ENCODE measurements at regions not wholly inside any gene's neighbourhood (a gene's known extent, or its start where the extent isn't known, plus 50 kb on each side); places are given as distances from the start of the nearest gene placed in this dataset.

GRCh38 chr14:76603713-76604112, 157.6 kb upstream of the VASH1 start:
- DNase-seq (ENCODE audit: low read depth) = no peak

- no peak for DNase-seq (ENCODE audit: low read depth)
Measured at GRCh38 chr14:76607510-76607909, 153.8 kb upstream of the VASH1 start.

GRCh38 chr14:76612654-76613053, 148.6 kb upstream of the VASH1 start:
- DNase-seq (ENCODE audit: low read depth) = no peak

GRCh38 chr14:76613616-76614015, 147.7 kb upstream of the VASH1 start:
- no peak for DNase-seq (ENCODE audit: low read depth)

DNA sequence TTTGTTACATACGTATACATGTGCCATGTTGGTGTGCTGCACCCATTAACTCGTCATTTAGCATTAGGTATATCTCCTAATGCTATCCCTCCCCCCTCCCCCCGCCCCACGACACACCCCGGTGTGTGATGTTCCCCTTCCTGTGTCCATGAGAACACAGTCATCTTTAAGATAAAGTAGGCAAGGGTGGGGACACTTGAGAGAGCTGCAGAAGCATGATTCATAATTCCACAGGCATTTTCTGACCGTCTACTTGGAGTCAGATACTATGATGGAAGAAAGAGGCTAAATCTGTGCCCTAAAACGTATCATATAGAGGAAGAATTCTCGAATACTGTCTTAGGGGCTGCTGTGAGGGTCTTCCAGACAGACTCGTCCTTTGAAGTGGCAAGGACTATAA, 145.9 kb upstream of the VASH1 start:
- no peak for DNase-seq (ENCODE audit: low read depth)

DNA sequence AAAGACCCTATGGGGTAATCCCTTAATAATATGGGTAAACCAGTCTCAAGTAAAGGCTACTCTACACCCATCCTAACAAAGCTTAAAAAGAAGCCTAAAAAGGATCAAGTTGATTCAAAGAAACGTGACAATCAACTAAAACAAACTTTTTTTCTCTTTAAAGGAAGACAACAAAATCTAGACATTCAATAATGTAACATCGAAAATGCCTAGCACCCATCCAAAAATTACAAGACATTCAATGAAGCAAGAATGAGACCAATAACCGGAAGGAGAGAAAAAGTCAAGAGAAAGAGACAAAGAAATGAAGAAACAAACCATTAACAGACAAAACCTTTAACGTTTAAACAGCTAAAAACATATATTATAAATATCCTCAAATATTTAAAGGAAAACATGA, 143.8 kb upstream of the VASH1 start:
- no peak for DNase-seq (ENCODE audit: low read depth)

DNA sequence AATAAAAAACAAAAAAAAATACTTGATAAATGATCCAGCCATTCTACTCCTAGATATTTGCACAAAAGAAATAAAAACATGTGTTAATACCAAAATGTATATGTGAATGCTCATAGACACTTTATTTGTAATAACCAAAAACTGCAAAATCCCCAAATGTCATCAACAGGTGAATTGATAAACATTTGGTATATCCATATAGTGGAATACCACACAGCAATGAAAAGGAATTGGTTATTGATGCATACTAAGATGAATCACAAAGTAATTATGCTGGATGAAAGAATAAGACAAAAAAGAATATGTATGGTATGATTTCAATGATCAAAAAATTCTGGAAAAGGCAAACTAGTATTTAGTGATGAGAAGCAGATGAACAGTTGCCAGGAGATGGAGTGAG, 124.7 kb upstream of the VASH1 start:
- DNase-seq (ENCODE audit: low read depth) = no peak

GRCh38 chr14:76638841-76639240, 122.4 kb upstream of the VASH1 start:
- DNase-seq (ENCODE audit: low read depth) = no peak

DNA sequence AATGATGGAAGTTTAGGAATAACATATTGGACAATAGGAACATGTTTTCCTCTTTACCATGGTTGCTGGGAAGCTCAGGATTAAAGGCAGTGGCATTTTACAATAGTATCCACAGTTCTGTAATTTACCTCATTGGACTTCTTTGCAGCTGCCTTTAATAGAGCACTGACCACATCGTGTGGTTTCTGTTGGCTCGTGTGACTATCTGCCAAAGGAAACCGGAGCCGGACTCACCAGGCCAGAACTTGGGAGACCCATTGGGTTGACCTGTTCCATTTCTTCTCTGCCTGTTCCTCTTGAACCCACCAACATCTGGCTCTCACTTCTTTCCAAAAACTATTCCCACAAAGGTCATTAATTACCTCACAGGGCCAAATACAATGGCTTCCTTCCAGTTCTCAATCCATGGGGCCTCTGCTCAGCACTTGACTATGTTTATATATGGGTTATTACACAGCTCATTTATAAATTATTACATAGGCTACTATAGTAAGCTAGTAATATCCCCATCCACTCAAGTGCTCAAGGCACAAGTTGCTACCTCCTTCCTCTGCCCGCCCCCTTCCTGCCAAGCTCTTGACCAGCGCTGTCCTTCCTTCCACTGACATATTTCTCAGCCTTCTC, 121.5 kb upstream of the VASH1 start:
- no peak for DNase-seq (ENCODE audit: low read depth)

DNA sequence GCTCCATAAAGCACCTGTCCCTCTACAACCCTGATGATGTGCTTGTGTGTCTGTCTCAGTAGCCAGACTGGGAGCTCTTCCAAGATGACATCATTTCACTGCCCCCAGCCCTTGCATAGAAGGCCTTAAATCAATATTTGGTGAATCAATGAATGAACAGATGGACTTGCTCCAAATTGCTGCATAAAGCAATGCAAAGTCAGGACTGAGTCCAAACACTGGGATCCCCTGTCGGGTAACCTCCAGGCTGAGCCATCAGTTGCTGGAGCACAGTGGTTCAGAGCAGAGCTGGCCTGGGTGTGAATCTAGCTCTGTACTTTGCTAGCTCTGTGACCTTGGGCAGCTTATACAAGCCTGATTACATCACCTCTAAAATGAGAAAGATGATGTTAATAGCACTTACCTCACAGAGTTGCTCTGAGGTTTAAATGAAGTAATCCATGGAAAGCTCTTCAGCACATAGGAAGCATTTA, 120.3 kb upstream of the VASH1 start:
- DNase-seq (ENCODE audit: low read depth) = no peak

- DNase-seq (ENCODE audit: low read depth) = no peak
Measured at GRCh38 chr14:76641541-76641940, 119.7 kb upstream of the VASH1 start.

- no peak for DNase-seq (ENCODE audit: low read depth)
Measured at GRCh38 chr14:76643887-76644286, 117.4 kb upstream of the VASH1 start.

- DNase-seq (ENCODE audit: low read depth) = peak; percentile 64
Measured at GRCh38 chr14:76644855-76645518, 116.3 kb upstream of the VASH1 start.

DNA sequence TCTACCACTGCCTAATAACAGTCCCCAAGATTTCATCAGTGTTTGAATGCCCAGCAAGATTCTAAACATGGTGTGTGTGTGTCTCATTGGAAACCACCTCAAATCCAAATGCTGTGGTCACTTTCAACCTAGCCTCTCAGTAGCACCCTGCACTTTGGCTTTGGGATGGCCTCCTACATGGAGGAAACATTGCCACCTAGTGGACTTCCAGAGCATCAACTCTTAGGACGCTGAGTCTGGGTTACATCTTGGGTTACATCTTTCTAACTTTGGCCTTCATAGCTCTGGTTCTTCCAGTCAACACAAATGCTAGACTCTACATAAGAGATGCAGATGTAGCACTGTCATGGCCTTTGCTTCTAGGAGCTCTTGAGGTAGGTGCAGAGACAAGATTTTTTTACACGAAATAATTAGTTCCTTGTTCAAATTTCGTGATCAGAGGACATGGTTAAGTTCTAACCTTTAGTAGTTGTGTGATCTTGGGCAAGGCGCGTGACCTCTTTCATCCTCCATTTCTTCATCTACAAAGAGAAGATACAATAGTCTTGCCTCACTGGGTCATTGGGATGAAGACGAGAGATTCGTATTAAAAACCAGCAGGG, 113.5 kb upstream of the VASH1 start:
- peak; percentile 66 for DNase-seq (ENCODE audit: low read depth)

GRCh38 chr14:76651410-76652055, 109.7 kb upstream of the VASH1 start:
- DNase-seq (ENCODE audit: low read depth) = no peak

- DNase-seq (ENCODE audit: low read depth) = no peak
Measured at GRCh38 chr14:76653875-76654572, 107.2 kb upstream of the VASH1 start.

DNA sequence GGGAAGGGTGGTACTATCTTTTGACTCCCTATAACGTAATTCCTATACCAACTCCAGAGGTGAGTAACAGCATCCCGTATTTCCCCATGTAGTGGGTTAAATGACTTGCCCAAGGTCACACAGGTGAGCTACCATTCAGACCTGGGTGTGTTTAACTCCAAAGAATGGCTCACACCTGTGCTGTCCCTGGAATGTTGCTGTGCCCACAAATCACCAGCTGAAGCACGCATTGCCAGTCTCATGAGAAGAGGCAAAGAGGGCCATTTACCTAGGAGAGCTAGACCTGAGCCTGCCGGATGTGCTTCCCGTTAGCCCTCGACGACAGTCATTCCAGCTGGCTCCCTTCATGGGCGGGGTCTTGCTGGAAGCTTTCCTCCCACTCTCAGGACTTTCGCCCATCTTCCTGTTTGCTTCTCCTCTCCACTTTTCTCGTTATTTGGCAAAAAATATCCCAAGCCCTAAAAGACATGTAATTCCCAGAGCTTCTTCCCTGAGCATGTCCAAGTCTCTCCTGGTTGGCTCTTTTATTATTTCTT, 106.6 kb upstream of the VASH1 start:
- peak; percentile 35 for DNase-seq (ENCODE audit: low read depth)

DNA sequence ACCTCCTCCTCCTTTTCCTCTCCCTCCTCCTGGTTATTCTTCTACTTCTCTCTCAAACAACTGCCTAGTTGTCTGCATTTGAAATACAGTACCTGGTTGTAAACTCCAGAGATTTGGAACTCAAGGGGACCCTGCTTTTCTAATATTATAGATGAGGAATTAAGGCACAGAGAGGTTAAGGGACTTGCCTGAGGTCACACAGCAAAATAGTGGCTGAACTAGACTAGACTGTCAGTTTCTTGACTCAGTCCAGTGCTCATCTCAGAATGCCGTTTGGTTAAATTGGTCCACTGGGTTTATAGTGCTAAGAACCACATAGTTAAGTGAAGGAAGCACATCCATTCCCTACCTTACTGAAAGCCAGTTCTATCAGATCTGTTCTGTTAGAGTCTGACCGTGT, 105.9 kb upstream of the VASH1 start:
- no peak for DNase-seq (ENCODE audit: low read depth)

DNA sequence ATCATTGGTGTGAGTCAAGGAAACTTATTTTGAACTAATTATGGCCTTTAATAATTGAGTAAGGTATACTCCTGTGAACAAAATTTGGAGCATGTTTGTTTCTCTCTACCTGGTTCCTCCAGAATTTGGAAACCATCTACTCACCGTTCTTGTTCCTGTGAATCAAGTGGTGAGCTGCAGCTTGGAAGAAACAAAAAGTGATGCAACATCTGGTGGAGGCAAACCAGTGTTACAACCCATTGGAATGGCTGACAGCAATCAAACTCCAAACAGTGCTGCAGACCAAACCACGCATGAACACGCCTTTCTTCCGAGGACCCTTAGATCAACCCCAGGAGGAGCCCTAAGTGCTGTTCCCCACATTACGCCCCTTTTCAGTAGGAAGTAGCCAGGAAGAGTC, 104.7 kb upstream of the VASH1 start:
- no peak for DNase-seq (ENCODE audit: low read depth)

GRCh38 chr14:76657404-76657803, 103.9 kb upstream of the VASH1 start:
- no peak for DNase-seq (ENCODE audit: low read depth)

DNA sequence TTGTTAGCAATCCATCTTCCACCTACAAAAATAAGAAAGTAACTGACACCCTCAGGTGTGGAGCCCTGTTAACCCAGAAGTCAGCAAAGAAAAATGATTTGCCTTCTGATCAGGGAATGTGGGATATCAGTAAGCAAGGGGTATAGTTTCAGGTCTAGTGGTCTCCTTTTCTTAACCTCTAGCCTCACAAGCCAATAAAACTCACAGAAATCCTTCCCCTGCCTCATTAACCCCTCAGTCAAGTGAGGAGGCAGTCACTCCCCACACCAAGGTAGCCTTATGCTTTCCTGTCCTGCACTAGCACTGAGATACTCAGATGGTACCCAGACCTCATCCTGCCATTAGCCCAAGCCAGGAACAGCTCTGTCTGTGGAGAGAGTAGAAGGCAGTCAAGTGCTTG, 103.4 kb upstream of the VASH1 start:
- DNase-seq (ENCODE audit: low read depth) = no peak

DNA sequence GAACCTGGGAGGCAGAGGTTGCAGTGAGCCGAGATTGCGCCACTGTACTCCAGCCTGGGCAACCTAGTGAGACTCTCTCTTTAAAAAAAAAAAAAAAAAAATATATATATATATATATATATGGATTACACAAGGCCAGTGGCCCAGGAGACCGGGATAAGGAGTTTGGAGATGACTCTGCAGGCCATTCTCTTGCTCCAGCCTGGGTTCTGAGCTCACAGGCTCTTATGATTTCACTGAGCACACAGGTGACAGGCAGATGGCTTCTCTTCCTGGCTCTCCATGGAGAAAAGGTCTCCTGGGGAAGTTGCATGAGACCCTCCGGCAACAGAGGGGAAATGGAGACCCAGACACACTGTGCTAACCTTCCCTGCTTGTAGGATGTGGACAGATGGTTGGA, 98.7 kb upstream of the VASH1 start:
- no peak for DNase-seq (ENCODE audit: low read depth)
